ENCODE measurements at regions not wholly inside any gene's neighbourhood (a gene's known extent, or its start where the extent isn't known, plus 50 kb on each side); places are given as distances from the start of the nearest gene placed in this dataset.

GRCh38 chr15:60119101-60119500 is 115.0 kb downstream of the FOXB1 start:
- Histone ChIP-seq H3K4me1 (ENCODE audit: control insufficient read depth in 2 of 2, insufficient read depth in 2 of 2, low read length in 2 of 2) (no peaks in the 10 kb centered on the region), H3K36me3 (ENCODE audit: control insufficient read depth in 2 of 2, insufficient read depth in 2 of 2, low read length in 2 of 2) (no peaks in the 10 kb centered on the region), H3K9me3 (ENCODE audit: control insufficient read depth in 2 of 2, low read length in 2 of 2) (no peaks in the 10 kb centered on the region), H3K4me3 (ENCODE audit: low read length in 2 of 2) (no peak overlapping the region), H3K27me3 (ENCODE audit: control insufficient read depth in 2 of 2, insufficient read depth in 2 of 2, low read length in 2 of 2) (peaks cover 0 to 11% of the 10 kb centered on the region in 2 donors), H3K9ac (ENCODE audit: low read depth in 1 of 2, low read length in 2 of 2) (no peak overlapping the region), H3K27ac (ENCODE audit: low read depth in 2 of 2, low read length in 2 of 2) (no peak overlapping the region)

GRCh38 chr15:60120100-60120499 is 116.0 kb downstream of the FOXB1 start:
- H3K9ac ChIP-seq (ENCODE audit: low read depth in 1 of 2, low read length in 2 of 2): no peak overlapping the region
- no peak overlapping the region for H3K27ac ChIP-seq (ENCODE audit: low read depth in 2 of 2, low read length in 2 of 2)
- no peaks in the 10 kb centered on the region for H3K9me3 ChIP-seq (ENCODE audit: control insufficient read depth in 2 of 2, low read length in 2 of 2)
- no peak overlapping the region for H3K4me3 ChIP-seq (ENCODE audit: low read length in 2 of 2)
- H3K27me3 ChIP-seq (ENCODE audit: control insufficient read depth in 2 of 2, insufficient read depth in 2 of 2, low read length in 2 of 2): peaks cover 0 to 11% of the 10 kb centered on the region in 2 donors
- no peaks in the 10 kb centered on the region for H3K36me3 ChIP-seq (ENCODE audit: control insufficient read depth in 2 of 2, insufficient read depth in 2 of 2, low read length in 2 of 2)
- H3K4me1 ChIP-seq (ENCODE audit: control insufficient read depth in 2 of 2, insufficient read depth in 2 of 2, low read length in 2 of 2): no peaks in the 10 kb centered on the region

- Histone ChIP-seq H3K27ac (ENCODE audit: low read depth in 2 of 2, low read length in 2 of 2) (no peak overlapping the region), H3K27me3 (ENCODE audit: control insufficient read depth in 2 of 2, insufficient read depth in 2 of 2, low read length in 2 of 2) (peaks cover 0 to 8% of the 10 kb centered on the region in 2 donors), H3K36me3 (ENCODE audit: control insufficient read depth in 2 of 2, insufficient read depth in 2 of 2, low read length in 2 of 2) (no peaks in the 10 kb centered on the region), H3K9me3 (ENCODE audit: control insufficient read depth in 2 of 2, low read length in 2 of 2) (no peaks in the 10 kb centered on the region), H3K4me1 (ENCODE audit: control insufficient read depth in 2 of 2, insufficient read depth in 2 of 2, low read length in 2 of 2) (no peaks in the 10 kb centered on the region), H3K4me3 (ENCODE audit: low read length in 2 of 2) (no peak overlapping the region), H3K9ac (ENCODE audit: low read depth in 1 of 2, low read length in 2 of 2) (no peak overlapping the region)
Measured at GRCh38 chr15:60121845-60122244, 117.7 kb downstream of the FOXB1 start.

- H3K4me3 ChIP-seq (ENCODE audit: low read length in 2 of 2): no peak overlapping the region
- peaks cover 0 to 3% of the 10 kb centered on the region in 2 donors for H3K4me1 ChIP-seq (ENCODE audit: control insufficient read depth in 2 of 2, insufficient read depth in 2 of 2, low read length in 2 of 2)
- peaks cover 0 to 7% of the 10 kb centered on the region in 2 donors for H3K27me3 ChIP-seq (ENCODE audit: control insufficient read depth in 2 of 2, insufficient read depth in 2 of 2, low read length in 2 of 2)
- no peak overlapping the region for H3K9ac ChIP-seq (ENCODE audit: low read depth in 1 of 2, low read length in 2 of 2)
- H3K9me3 ChIP-seq (ENCODE audit: control insufficient read depth in 2 of 2, low read length in 2 of 2): no peaks in the 10 kb centered on the region
- H3K27ac ChIP-seq (ENCODE audit: low read depth in 2 of 2, low read length in 2 of 2): no peak overlapping the region
- no peaks in the 10 kb centered on the region for H3K36me3 ChIP-seq (ENCODE audit: control insufficient read depth in 2 of 2, insufficient read depth in 2 of 2, low read length in 2 of 2)
Measured at GRCh38 chr15:60122691-60123090, 118.6 kb downstream of the FOXB1 start.

- H3K9me3 ChIP-seq (ENCODE audit: control insufficient read depth in 2 of 2, low read length in 2 of 2): no peaks in the 10 kb centered on the region
- H3K9ac ChIP-seq (ENCODE audit: low read depth in 1 of 2, low read length in 2 of 2): no peak overlapping the region
- peaks cover 0 to 3% of the 10 kb centered on the region in 2 donors for H3K4me1 ChIP-seq (ENCODE audit: control insufficient read depth in 2 of 2, insufficient read depth in 2 of 2, low read length in 2 of 2)
- no peaks in the 10 kb centered on the region for H3K27me3 ChIP-seq (ENCODE audit: control insufficient read depth in 2 of 2, insufficient read depth in 2 of 2, low read length in 2 of 2)
- H3K4me3 ChIP-seq (ENCODE audit: low read length in 2 of 2): no peak overlapping the region
- no peak overlapping the region for H3K27ac ChIP-seq (ENCODE audit: low read depth in 2 of 2, low read length in 2 of 2)
- no peaks in the 10 kb centered on the region for H3K36me3 ChIP-seq (ENCODE audit: control insufficient read depth in 2 of 2, insufficient read depth in 2 of 2, low read length in 2 of 2)
Measured at GRCh38 chr15:60124460-60125070, 120.5 kb downstream of the FOXB1 start.

- Histone ChIP-seq H3K9me3 (ENCODE audit: control insufficient read depth in 2 of 2, low read length in 2 of 2) (no peaks in the 10 kb centered on the region), H3K4me1 (ENCODE audit: control insufficient read depth in 2 of 2, insufficient read depth in 2 of 2, low read length in 2 of 2) (peaks cover 0 to 3% of the 10 kb centered on the region in 2 donors), H3K4me3 (ENCODE audit: low read length in 2 of 2) (no peak overlapping the region), H3K27me3 (ENCODE audit: control insufficient read depth in 2 of 2, insufficient read depth in 2 of 2, low read length in 2 of 2) (no peaks in the 10 kb centered on the region), H3K27ac (ENCODE audit: low read depth in 2 of 2, low read length in 2 of 2) (no peak overlapping the region), H3K9ac (ENCODE audit: low read depth in 1 of 2, low read length in 2 of 2) (no peak overlapping the region), H3K36me3 (ENCODE audit: control insufficient read depth in 2 of 2, insufficient read depth in 2 of 2, low read length in 2 of 2) (no peaks in the 10 kb centered on the region)
Measured at GRCh38 chr15:60125334-60125733, 121.2 kb downstream of the FOXB1 start.

- Histone ChIP-seq H3K27me3 (ENCODE audit: control insufficient read depth in 2 of 2, insufficient read depth in 2 of 2, low read length in 2 of 2) (no peaks in the 10 kb centered on the region), H3K9ac (ENCODE audit: low read depth in 1 of 2, low read length in 2 of 2) (no peak overlapping the region), H3K4me3 (ENCODE audit: low read length in 2 of 2) (no peak overlapping the region), H3K36me3 (ENCODE audit: control insufficient read depth in 2 of 2, insufficient read depth in 2 of 2, low read length in 2 of 2) (no peaks in the 10 kb centered on the region), H3K4me1 (ENCODE audit: control insufficient read depth in 2 of 2, insufficient read depth in 2 of 2, low read length in 2 of 2) (peaks cover 0 to 3% of the 10 kb centered on the region in 2 donors), H3K27ac (ENCODE audit: low read depth in 2 of 2, low read length in 2 of 2) (no peak overlapping the region), H3K9me3 (ENCODE audit: control insufficient read depth in 2 of 2, low read length in 2 of 2) (no peaks in the 10 kb centered on the region)
Measured at GRCh38 chr15:60126200-60126599, 122.1 kb downstream of the FOXB1 start.

- H3K4me3 ChIP-seq (ENCODE audit: low read length in 2 of 2): no peak overlapping the region
- H3K9ac ChIP-seq (ENCODE audit: low read depth in 1 of 2, low read length in 2 of 2): no peak overlapping the region
- H3K4me1 ChIP-seq (ENCODE audit: control insufficient read depth in 2 of 2, insufficient read depth in 2 of 2, low read length in 2 of 2): peaks cover 0 to 3% of the 10 kb centered on the region in 2 donors
- H3K27ac ChIP-seq (ENCODE audit: low read depth in 2 of 2, low read length in 2 of 2): no peak overlapping the region
- no peaks in the 10 kb centered on the region for H3K36me3 ChIP-seq (ENCODE audit: control insufficient read depth in 2 of 2, insufficient read depth in 2 of 2, low read length in 2 of 2)
- no peaks in the 10 kb centered on the region for H3K9me3 ChIP-seq (ENCODE audit: control insufficient read depth in 2 of 2, low read length in 2 of 2)
- no peaks in the 10 kb centered on the region for H3K27me3 ChIP-seq (ENCODE audit: control insufficient read depth in 2 of 2, insufficient read depth in 2 of 2, low read length in 2 of 2)
Measured at GRCh38 chr15:60126661-60127060, 122.5 kb downstream of the FOXB1 start.

GRCh38 chr15:60128000-60128376 is 123.9 kb downstream of the FOXB1 start:
- Histone ChIP-seq H3K9ac (ENCODE audit: low read depth in 1 of 2, low read length in 2 of 2) (peak overlapping the region; percentile 43 to 68), H3K4me1 (ENCODE audit: control insufficient read depth in 2 of 2, insufficient read depth in 2 of 2, low read length in 2 of 2) (peaks cover 0 to 3% of the 10 kb centered on the region in 2 donors), H3K9me3 (ENCODE audit: control insufficient read depth in 2 of 2, low read length in 2 of 2) (no peaks in the 10 kb centered on the region), H3K27ac (ENCODE audit: low read depth in 2 of 2, low read length in 2 of 2) (peak overlapping the region; percentile 19 to 56), H3K27me3 (ENCODE audit: control insufficient read depth in 2 of 2, insufficient read depth in 2 of 2, low read length in 2 of 2) (no peaks in the 10 kb centered on the region), H3K4me3 (ENCODE audit: low read length in 2 of 2) (peak overlapping the region; percentile 79 to 84), H3K36me3 (ENCODE audit: control insufficient read depth in 2 of 2, insufficient read depth in 2 of 2, low read length in 2 of 2) (no peaks in the 10 kb centered on the region)

- Histone ChIP-seq H3K27ac (ENCODE audit: low read depth in 2 of 2, low read length in 2 of 2) (no peak overlapping the region), H3K9ac (ENCODE audit: low read depth in 1 of 2, low read length in 2 of 2) (no peak overlapping the region), H3K27me3 (ENCODE audit: control insufficient read depth in 2 of 2, insufficient read depth in 2 of 2, low read length in 2 of 2) (no peaks in the 10 kb centered on the region), H3K4me1 (ENCODE audit: control insufficient read depth in 2 of 2, insufficient read depth in 2 of 2, low read length in 2 of 2) (peaks cover 0 to 3% of the 10 kb centered on the region in 2 donors), H3K9me3 (ENCODE audit: control insufficient read depth in 2 of 2, low read length in 2 of 2) (no peaks in the 10 kb centered on the region), H3K36me3 (ENCODE audit: control insufficient read depth in 2 of 2, insufficient read depth in 2 of 2, low read length in 2 of 2) (no peaks in the 10 kb centered on the region), H3K4me3 (ENCODE audit: low read length in 2 of 2) (no peak overlapping the region)
Measured at GRCh38 chr15:60128710-60129109, 124.6 kb downstream of the FOXB1 start.

Data from mucosa of rectum (tissue), 2 donors.